ENCODE measurements at regions not wholly inside any gene's neighbourhood (a gene's known extent, or its start where the extent isn't known, plus 50 kb on each side); places are given as distances from the start of the nearest gene placed in this dataset.

- Mint-ChIP-seq H3K36me3 (ENCODE audit: low read depth) (no peaks in the 10 kb centered on the region), H3K9me3 (ENCODE audit: low read depth) (no peaks in the 10 kb centered on the region), H3K4me3 (no peak overlapping the region), H3K27ac (no peak overlapping the region), H3K4me1 (no peaks in the 10 kb centered on the region), H3K27me3 (no peaks in the 10 kb centered on the region)
- DNase-seq (no peak), ATAC-seq (no peak)
- intact Hi-C loops (cut with DNase I, micrococcal nuclease) = no loop called here
- POLR2A ChIA-PET = no interaction called here
- CTCF ChIA-PET = no interaction called here
These were observed 108.7 kb upstream of the PRICKLE1 start for GRCh38 chr12:42698213-42698612.

DNA sequence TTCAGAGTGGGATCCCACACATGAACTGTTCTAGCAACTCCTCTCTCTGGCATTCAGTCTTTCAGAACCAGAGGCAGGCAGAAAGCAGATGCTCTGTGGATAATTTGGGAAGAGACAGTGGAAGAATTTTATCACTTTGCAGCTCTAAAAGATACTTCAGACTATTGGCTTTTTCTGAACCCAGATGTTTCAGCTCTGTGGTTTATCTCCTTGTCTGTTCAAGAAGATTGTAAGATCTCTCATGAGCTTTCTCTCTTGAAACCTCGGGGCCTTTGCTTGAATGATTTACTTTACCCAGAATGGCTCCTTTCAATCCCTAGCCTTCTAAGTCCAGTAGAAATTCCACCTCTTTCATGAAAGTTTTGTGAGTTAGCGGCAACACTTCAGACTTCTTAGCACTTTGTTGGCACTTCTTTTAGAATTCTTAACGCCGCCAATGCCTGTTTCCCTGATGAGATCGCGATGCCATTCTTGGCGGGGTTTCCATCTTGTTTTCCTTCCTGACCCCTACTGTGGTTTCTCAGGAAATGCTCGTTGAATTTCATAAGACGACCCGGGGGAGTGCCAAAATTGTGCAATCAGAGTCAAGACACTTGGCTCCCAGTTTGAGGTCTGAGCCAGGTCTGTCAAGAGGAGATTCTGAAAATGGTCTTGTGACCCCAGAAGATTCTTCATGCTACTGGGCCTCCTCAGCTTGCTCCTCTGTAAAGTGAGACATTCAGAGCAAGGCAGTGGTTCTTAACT, 107.0 kb upstream of the PRICKLE1 start:
- no peaks in the 10 kb centered on the region for H3K4me1 Mint-ChIP-seq
- POLR2A ChIA-PET = no interaction called here
- ATAC-seq (no peak), DNase-seq (no peak)
- intact Hi-C loops (cut with DNase I, micrococcal nuclease) = no loop called here
- CTCF ChIA-PET = no interaction called here
- no peaks in the 10 kb centered on the region for H3K9me3 Mint-ChIP-seq (ENCODE audit: low read depth)
- no peaks in the 10 kb centered on the region for H3K36me3 Mint-ChIP-seq (ENCODE audit: low read depth)
- no peak overlapping the region for H3K27ac Mint-ChIP-seq
- H3K27me3 Mint-ChIP-seq = no peaks in the 10 kb centered on the region
- no peak overlapping the region for H3K4me3 Mint-ChIP-seq

DNA sequence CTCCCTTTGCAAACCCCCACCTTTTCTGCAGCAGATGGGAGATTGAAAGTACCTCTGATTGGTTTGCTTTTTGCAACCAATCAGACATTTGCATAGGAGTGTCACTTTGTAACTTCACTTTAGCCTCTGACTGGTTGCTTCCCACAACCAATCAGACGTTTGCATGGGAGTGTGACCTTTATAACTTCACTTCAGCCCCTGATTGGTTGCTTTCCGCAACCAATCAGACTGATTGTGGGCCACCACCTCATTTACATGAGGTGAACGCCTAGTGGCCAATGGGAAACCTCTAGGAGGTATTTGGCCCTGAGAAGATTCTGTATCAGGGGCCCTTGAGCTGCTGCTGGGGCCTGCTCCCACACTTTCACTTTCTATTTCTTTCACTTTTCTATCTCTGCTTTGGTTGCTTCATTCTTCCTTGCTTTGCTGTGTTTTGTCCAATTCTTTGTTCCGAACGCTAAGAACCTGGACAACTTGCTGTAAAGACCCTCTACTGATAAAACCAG, 106.0 kb upstream of the PRICKLE1 start:
- ChIA-PET POLR2A (no interaction called here), CTCF (no interaction called here)
- no peak overlapping the region for H3K4me3 Mint-ChIP-seq
- no peaks in the 10 kb centered on the region for H3K4me1 Mint-ChIP-seq
- intact Hi-C loops (cut with DNase I, micrococcal nuclease) = no loop called here
- no peak overlapping the region for H3K27ac Mint-ChIP-seq
- DNase-seq = no peak
- no peaks in the 10 kb centered on the region for H3K27me3 Mint-ChIP-seq
- no peaks in the 10 kb centered on the region for H3K9me3 Mint-ChIP-seq (ENCODE audit: low read depth)
- no peaks in the 10 kb centered on the region for H3K36me3 Mint-ChIP-seq (ENCODE audit: low read depth)
- no peak for ATAC-seq

DNA sequence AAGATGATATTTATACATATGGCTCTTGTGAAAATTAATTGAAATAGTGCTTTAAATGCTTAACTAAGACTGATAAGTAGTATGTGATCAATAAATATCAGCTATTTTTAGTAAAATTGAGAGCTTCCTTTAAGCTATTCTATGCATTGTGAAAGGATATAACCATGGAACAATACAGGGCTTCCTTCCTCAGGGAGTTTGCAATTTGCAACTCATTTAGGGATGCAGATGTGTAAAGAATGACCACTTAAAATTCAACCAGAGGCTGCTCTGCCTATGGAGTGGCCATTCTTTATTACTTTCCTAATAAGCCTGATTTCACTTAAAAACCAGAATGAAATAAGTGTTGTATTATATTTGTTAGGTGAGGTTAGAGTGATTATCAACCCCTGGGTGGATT, 103.2 kb upstream of the PRICKLE1 start:
- H3K27me3 Mint-ChIP-seq = peaks cover 3% of the 10 kb centered on the region
- ATAC-seq (no peak), DNase-seq (no peak)
- no peaks in the 10 kb centered on the region for H3K4me1 Mint-ChIP-seq
- CTCF ChIA-PET = no interaction called here
- intact Hi-C loops (cut with DNase I, micrococcal nuclease) = no loop called here
- POLR2A ChIA-PET = no interaction called here
- H3K9me3 Mint-ChIP-seq (ENCODE audit: low read depth) = peaks cover 8% of the 10 kb centered on the region
- H3K4me3 Mint-ChIP-seq = no peak overlapping the region
- H3K36me3 Mint-ChIP-seq (ENCODE audit: low read depth) = no peaks in the 10 kb centered on the region
- H3K27ac Mint-ChIP-seq = no peak overlapping the region

GRCh38 chr12:42691991-42692557, 102.5 kb upstream of the PRICKLE1 start:
- Mint-ChIP-seq H3K4me1 (no peaks in the 10 kb centered on the region), H3K9me3 (ENCODE audit: low read depth) (peaks cover 8% of the 10 kb centered on the region), H3K27me3 (peaks cover 3% of the 10 kb centered on the region), H3K36me3 (ENCODE audit: low read depth) (no peaks in the 10 kb centered on the region), H3K27ac (no peak overlapping the region), H3K4me3 (no peak overlapping the region)
- CTCF ChIA-PET = no interaction called here
- intact Hi-C loops (cut with DNase I, micrococcal nuclease) = no loop called here
- POLR2A ChIA-PET = no interaction called here
- ATAC-seq (no peak), DNase-seq (no peak)

GRCh38 chr12:42690264-42690663, 100.7 kb upstream of the PRICKLE1 start:
- Mint-ChIP-seq H3K27me3 (peaks cover 3% of the 10 kb centered on the region), H3K27ac (no peak overlapping the region), H3K36me3 (ENCODE audit: low read depth) (no peaks in the 10 kb centered on the region), H3K4me3 (no peak overlapping the region), H3K9me3 (ENCODE audit: low read depth) (peaks cover 8% of the 10 kb centered on the region), H3K4me1 (no peaks in the 10 kb centered on the region)
- intact Hi-C loops (cut with DNase I, micrococcal nuclease) = no loop called here
- no peak for ATAC-seq
- CTCF ChIA-PET = no interaction called here
- POLR2A ChIA-PET = no interaction called here
- no peak for DNase-seq

- CTCF ChIA-PET = no interaction called here
- DNase-seq (no peak), ATAC-seq (no peak)
- Mint-ChIP-seq H3K4me1 (no peaks in the 10 kb centered on the region), H3K9me3 (ENCODE audit: low read depth) (peaks cover 8% of the 10 kb centered on the region), H3K36me3 (ENCODE audit: low read depth) (no peaks in the 10 kb centered on the region), H3K27ac (no peak overlapping the region), H3K27me3 (peaks cover 3% of the 10 kb centered on the region), H3K4me3 (no peak overlapping the region)
- intact Hi-C loops (cut with DNase I, micrococcal nuclease) = no loop called here
- POLR2A ChIA-PET = no interaction called here
These were observed 100.2 kb upstream of the PRICKLE1 start for GRCh38 chr12:42689699-42690098.

DNA sequence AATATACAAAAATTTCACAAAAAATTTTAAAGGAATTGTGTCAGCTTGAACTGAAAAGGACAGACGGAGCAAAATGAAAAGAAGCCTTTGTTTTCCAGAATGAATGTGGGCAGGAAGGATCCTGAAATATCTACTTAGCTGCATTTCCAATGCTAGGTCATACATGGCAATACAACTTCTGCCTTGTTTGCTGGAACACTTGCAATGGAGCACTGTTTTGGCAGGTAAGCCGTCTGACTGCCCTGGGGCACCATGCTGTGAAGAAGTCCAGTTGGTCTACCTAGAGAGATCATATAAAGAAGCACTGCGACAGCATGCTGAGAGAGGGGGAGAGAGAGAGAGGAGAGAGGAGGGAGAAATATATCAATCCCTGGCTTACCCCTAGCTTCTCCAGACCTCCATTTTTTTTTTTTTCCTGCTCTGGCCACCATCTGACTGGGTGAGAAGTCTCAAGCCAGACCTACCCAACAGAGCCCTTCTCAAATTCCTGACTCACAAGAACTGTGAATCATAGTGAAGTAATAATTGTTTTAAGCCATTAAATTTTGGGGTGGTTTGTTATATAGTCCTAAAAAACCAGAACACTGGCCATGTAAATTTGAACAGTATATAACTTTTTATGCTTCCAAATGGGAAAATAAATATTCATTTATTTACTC, 97.1 kb upstream of the PRICKLE1 start:
- intact Hi-C loops (cut with DNase I, micrococcal nuclease) = no loop called here
- Mint-ChIP-seq H3K4me1 (no peaks in the 10 kb centered on the region), H3K36me3 (ENCODE audit: low read depth) (no peaks in the 10 kb centered on the region), H3K9me3 (ENCODE audit: low read depth) (peaks cover 8% of the 10 kb centered on the region), H3K4me3 (no peak overlapping the region), H3K27me3 (peaks cover 3% of the 10 kb centered on the region), H3K27ac (no peak overlapping the region)
- no peak for ATAC-seq
- CTCF ChIA-PET = no interaction called here
- no peak for DNase-seq
- POLR2A ChIA-PET = interaction anchor here (1.1 kb wide), 1 partner anchor 63 kb away, joined by 4 read pairs; no protein-coding TSS in a partner anchor

DNA sequence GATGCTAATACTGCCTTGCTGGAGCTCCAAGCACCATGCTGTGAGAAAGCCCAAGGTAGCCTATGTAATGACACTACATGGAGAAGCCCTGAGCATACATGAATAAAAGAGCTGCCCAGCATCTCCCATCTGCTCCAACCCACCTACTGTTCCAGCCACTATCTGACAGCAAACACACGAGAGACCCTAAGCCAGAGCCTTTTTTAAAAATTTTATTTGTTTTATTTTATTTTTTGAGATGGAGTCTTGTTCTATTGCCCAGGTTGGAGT, 95.2 kb upstream of the PRICKLE1 start:
- H3K36me3 Mint-ChIP-seq (ENCODE audit: low read depth) = no peaks in the 10 kb centered on the region
- no peaks in the 10 kb centered on the region for H3K4me1 Mint-ChIP-seq
- no peak for ATAC-seq
- no peak overlapping the region for H3K4me3 Mint-ChIP-seq
- no peak for DNase-seq
- ChIA-PET CTCF (no interaction called here), POLR2A (no interaction called here)
- no peak overlapping the region for H3K27ac Mint-ChIP-seq
- peaks cover 10% of the 10 kb centered on the region for H3K9me3 Mint-ChIP-seq (ENCODE audit: low read depth)
- intact Hi-C loops (cut with DNase I, micrococcal nuclease) = no loop called here
- peaks cover 3% of the 10 kb centered on the region for H3K27me3 Mint-ChIP-seq

DNA sequence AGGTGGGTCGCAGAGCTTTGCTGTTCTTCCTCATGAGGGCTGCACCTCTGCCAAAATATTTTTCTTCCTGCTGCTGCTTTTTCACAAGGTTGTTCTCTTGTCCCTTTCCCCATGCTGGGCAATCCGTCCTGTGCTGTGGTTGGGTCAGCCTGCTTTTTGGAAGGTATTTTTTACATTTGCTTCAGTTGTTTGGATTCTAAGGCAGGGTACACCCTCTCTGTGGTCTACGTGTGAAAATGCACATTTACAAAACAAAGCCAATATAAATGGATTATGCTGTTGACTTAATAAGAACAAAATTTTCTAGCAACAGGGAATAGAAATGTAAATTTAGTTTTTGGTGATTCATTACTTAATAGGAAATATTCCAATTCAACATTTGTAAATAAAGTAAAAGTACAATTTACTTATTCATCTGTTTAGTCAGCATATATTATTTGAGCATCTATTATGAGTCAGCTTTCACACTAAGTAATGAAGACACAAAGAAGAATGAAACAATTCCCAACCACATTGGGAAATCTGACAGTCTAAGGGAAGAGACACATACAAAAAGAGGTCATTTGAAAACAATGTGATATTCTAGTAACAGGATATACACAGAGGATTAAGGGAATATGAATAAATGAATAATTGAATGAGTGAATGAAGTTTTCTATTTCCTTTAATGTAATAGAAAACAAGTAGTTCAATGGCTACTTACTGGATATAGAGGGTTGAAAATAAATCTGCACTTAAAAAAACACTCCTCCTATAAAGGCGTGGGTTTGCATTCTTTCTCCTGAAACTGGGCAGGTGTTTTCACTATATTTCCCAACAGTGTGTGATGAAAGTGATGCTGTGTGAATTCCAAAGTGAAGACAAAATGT, 94.6 kb upstream of the PRICKLE1 start:
- no peak for DNase-seq
- intact Hi-C loops (cut with DNase I, micrococcal nuclease) = no loop called here

DNA sequence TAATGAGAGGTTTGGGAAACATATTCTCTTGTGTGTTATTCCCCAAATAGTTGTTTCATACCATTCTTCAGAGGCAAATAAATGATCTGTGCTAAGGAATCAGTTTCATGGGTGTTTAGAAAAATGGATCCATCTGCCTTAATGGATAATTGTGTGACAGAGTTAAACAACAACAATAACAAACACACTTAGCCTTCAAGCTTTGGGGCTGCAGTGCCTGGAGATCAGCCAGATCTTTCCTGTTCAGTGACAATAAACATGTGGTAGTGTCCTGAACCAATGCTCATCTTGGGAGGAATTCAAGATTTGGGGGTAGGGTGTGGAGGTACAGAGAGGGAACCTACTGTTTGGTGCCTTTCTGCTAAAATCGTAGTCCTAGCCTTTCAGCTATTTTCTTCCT, 93.7 kb upstream of the PRICKLE1 start:
- CTCF ChIA-PET = no interaction called here
- POLR2A ChIA-PET = no interaction called here
- no peak for DNase-seq
- no peak overlapping the region for H3K4me3 Mint-ChIP-seq
- peaks cover 3% of the 10 kb centered on the region for H3K27me3 Mint-ChIP-seq
- H3K27ac Mint-ChIP-seq = no peak overlapping the region
- H3K4me1 Mint-ChIP-seq = no peaks in the 10 kb centered on the region
- H3K9me3 Mint-ChIP-seq (ENCODE audit: low read depth) = peaks cover 4% of the 10 kb centered on the region
- ATAC-seq = no peak
- H3K36me3 Mint-ChIP-seq (ENCODE audit: low read depth) = no peaks in the 10 kb centered on the region
- intact Hi-C loops (cut with DNase I, micrococcal nuclease) = no loop called here

More for the DNA sequence above, 94.6 kb upstream of the PRICKLE1 start:
- H3K4me1 Mint-ChIP-seq = no peaks in the 10 kb centered on the region
- no peak for ATAC-seq
- H3K27me3 Mint-ChIP-seq = peaks cover 3% of the 10 kb centered on the region
- H3K9me3 Mint-ChIP-seq (ENCODE audit: low read depth) = peaks cover 6% of the 10 kb centered on the region
- no peak overlapping the region for H3K27ac Mint-ChIP-seq
- CTCF ChIA-PET = no interaction called here
- POLR2A ChIA-PET = no interaction called here
- H3K4me3 Mint-ChIP-seq = no peak overlapping the region
- no peaks in the 10 kb centered on the region for H3K36me3 Mint-ChIP-seq (ENCODE audit: low read depth)

- H3K9me3 Mint-ChIP-seq (ENCODE audit: low read depth) = peaks cover 2% of the 10 kb centered on the region
- no peaks in the 10 kb centered on the region for H3K4me1 Mint-ChIP-seq
- H3K36me3 Mint-ChIP-seq (ENCODE audit: low read depth) = no peaks in the 10 kb centered on the region
- no peak overlapping the region for H3K27ac Mint-ChIP-seq
- ATAC-seq (no peak), DNase-seq (no peak)
- H3K4me3 Mint-ChIP-seq = no peak overlapping the region
- H3K27me3 Mint-ChIP-seq = no peaks in the 10 kb centered on the region
- ChIA-PET CTCF (no interaction called here), POLR2A (no interaction called here)
- intact Hi-C loops (cut with DNase I, micrococcal nuclease) = no loop called here
These were observed 89.9 kb upstream of the PRICKLE1 start for GRCh38 chr12:42679466-42679865.

Measured in activated CD4-positive, alpha-beta T cell treated with anti-CD3 and anti-CD28 coated beads for 36 hours (primary cell).